Karpas-422 (cell line): ENCODE measurements at regions not wholly inside any gene's neighbourhood (a gene's known extent, or its start where the extent isn't known, plus 50 kb on each side); places are given as distances from the start of the nearest gene placed in this dataset.
"Not testable (repeated sequence)": the region's sequence is repeated elsewhere in the genome, so short reads cannot be mapped to it uniquely, and the experiment has no call there.

Experiments used
- DNase-seq: peaks from one replicate; pipeline ENCODE4 v3.0.0-alpha.2; 2015
- H2AFZ ChIP-seq: fragments of 200-600 bp; sonication (generic); 2 replicates; pipeline ENCODE4 v1.6.1; 2014; ENCODE audit warnings: antibody characterized with exemption, low read length, mixed read lengths
- H3K27ac ChIP-seq: fragments of 200-600 bp; sonication (generic); 2 replicates; pipeline ENCODE4 v1.5.1; 2014; ENCODE audit warnings: mild to moderate bottlenecking, low read length, moderate library complexity
- H3K27me3 ChIP-seq: fragments of 200-600 bp; sonication (generic); 2 replicates; pipeline ENCODE4 v1.6.1; 2014; ENCODE audit warnings: low read length, mixed read lengths
- H3K36me3 ChIP-seq: fragments of 200-600 bp; sonication (generic); 2 replicates; pipeline ENCODE4 v1.6.1; 2014; ENCODE audit warnings: low read length, mixed read lengths; ENCODE audit not compliant: insufficient read depth
- H3K4me1 ChIP-seq: fragments of 200-600 bp; sonication (generic); 2 replicates; pipeline ENCODE4 v1.6.1; 2014; ENCODE audit warnings: mild to moderate bottlenecking, low read length, mixed read lengths
- H3K4me2 ChIP-seq: fragments of 200-600 bp; sonication (generic); 2 replicates; pipeline ENCODE4 v1.6.1; 2014; ENCODE audit warnings: low read length, low read depth, mild to moderate bottlenecking; ENCODE audit not compliant: poor library complexity, severe bottlenecking
- H3K4me3 ChIP-seq: fragments of 200-600 bp; sonication (generic); 2 replicates; pipeline ENCODE4 v1.5.1; 2014; ENCODE audit warnings: mild to moderate bottlenecking, antibody characterized with exemption, low read length, mixed read lengths
- H3K79me2 ChIP-seq: fragments of 200-600 bp; sonication (generic); 2 replicates; pipeline ENCODE4 v1.6.1; 2014; ENCODE audit warnings: mild to moderate bottlenecking, low read length, mixed read lengths
- H3K9ac ChIP-seq: fragments of 200-600 bp; sonication (generic); 2 replicates; pipeline ENCODE4 v1.6.0; 2014; ENCODE audit warnings: low read length
- H3K9me2 ChIP-seq: fragments of 200-600 bp; sonication (generic), shearing (Covaris generic); replicated peaks from 2 replicates; pipeline ENCODE4 v1.6.0; 2014; ENCODE audit warnings: mild to moderate bottlenecking, low read length, moderate library complexity; ENCODE audit not compliant: insufficient read depth
- H3K9me3 ChIP-seq: fragments of 300-700, 200-600 bp; sonication (generic); 2 replicates; pipeline ENCODE4 v1.6.1; 2014; ENCODE audit warnings: low read length, mixed read lengths
- H4K20me1 ChIP-seq: fragments of 200-600 bp; sonication (generic); 2 replicates; pipeline ENCODE4 v1.6.1; 2014; ENCODE audit warnings: mild to moderate bottlenecking, antibody characterized with exemption, low read length, low read depth; ENCODE audit not compliant: insufficient read depth

DNA sequence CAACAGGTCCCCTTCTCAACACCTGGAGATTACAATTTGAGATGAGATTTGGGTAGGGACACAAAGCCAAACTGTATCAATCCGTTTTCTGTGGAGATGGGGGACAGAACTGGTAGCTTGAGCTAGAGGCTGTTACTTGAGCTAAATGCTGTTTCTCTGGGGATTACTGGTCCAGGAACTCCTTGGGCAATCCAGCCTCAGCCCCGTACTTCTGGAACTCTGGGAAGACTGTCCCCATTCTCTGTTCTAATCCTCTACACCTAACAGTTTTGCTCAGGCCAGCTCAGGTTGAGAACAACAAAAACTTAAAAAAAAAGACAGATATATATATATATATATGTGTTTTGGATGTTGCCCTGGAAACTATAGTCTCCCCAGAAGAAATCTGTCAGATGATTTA is 255.0 kb downstream of the GOLGA6L6 start:
- H3K9me3 ChIP-seq, H3K36me3 ChIP-seq, H3K27me3 ChIP-seq, H3K9ac ChIP-seq, H3K9me2 ChIP-seq, H2AFZ ChIP-seq, H3K4me1 ChIP-seq, H3K4me2 ChIP-seq, H3K4me3 ChIP-seq, H4K20me1 ChIP-seq, DNase-seq, H3K79me2 ChIP-seq, H3K27ac ChIP-seq: not testable (repeated sequence)

DNA sequence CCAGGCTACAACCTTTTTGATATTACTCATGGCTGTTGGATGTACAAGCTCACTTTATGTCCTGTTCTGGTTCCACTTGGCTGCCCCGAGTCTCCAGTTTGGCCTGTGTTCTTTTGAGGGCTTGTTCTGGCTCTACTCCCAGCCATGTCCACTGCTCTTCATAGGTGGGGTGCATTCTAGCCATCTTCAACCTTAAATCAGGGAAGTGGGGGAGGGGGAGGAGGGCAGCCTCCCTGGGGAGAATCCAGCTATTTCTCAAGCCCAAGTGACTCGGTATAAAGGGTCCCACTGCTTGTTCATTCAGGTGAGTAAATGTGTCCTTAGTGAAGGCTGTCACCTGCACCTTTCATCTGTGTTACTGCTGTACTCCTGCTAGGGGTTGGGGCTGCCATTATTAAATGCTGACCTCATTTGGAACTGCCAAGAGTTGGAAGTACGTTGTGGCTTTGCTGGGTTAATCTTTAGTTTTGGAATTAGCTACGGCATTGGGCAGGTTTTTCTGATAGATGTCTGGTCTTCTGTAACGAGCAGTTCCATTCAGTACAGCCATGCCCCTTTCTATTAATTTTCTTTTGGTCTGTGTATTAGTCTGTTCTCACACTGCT is 255.8 kb downstream of the GOLGA6L6 start:
- not testable (repeated sequence) for H3K4me1 ChIP-seq, H2AFZ ChIP-seq, H3K4me2 ChIP-seq, H3K4me3 ChIP-seq, H3K36me3 ChIP-seq, H3K79me2 ChIP-seq, H4K20me1 ChIP-seq, H3K9me2 ChIP-seq, H3K27me3 ChIP-seq, DNase-seq, H3K9ac ChIP-seq, H3K27ac ChIP-seq
- peaks cover 14% of the 10 kb centered on the region; the same call in 1 of the 2 replicates for H3K9me3 ChIP-seq

DNA sequence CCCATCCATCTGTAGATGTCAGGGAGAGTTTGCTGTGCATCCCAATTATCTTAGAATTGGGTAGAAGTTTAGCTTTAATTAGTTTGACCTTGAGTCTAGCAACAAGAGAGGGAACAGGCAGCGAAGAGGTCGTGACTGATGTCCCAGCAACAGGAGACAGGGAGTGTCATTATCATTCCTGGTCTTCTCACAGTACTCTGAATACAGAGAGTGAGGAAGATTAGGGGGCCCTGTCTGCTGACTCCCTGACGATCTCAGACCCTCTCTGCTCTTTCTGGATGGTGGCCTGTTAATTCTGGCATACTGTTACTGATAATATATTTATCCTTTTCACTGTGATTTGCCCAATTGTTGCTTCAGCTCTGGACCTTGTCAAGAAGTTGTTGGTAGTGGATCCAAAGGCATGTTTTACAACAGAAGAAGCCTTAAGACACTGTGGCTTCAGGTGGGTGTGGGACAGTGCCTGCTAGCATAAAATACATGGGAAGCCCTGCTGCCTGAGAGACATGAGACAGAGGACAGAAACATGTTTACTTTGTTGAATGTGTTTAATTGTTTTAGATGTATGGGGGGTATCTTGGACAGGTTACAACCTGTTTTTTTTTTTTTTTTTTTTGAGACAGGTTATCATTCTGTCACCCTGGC is 256.6 kb downstream of the GOLGA6L6 start:
- H3K27ac ChIP-seq, H4K20me1 ChIP-seq, H3K4me3 ChIP-seq, H3K4me2 ChIP-seq, H3K9me2 ChIP-seq, H3K4me1 ChIP-seq, H3K9ac ChIP-seq, H2AFZ ChIP-seq, DNase-seq, H3K79me2 ChIP-seq, H3K27me3 ChIP-seq, H3K36me3 ChIP-seq: not testable (repeated sequence)
- H3K9me3 ChIP-seq = peaks cover 19% of the 10 kb centered on the region; the same call in 1 of the 2 replicates

DNA sequence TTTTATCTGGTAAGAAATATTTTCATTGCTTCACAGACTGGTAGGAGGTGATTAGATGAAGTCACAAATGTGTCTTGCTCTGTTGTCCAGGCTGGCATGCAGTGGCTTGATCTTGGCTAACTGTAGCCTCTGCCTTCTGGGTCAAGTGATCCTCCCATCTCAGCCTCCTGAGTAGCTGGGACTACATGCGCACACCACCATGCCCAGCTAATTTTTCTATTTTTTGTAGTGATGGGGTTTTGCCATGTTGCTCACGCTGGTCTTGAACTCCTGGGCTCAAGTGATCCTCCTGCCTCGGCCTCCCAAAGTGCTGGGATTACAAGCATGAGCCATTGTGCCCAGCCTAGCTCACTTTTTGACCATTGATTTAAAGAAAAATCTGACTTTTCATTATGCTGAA is 257.9 kb downstream of the GOLGA6L6 start:
- not testable (repeated sequence) for H3K36me3 ChIP-seq, H3K79me2 ChIP-seq, H3K4me1 ChIP-seq, H3K4me2 ChIP-seq, H3K9ac ChIP-seq, H2AFZ ChIP-seq, H3K9me2 ChIP-seq, DNase-seq, H3K27ac ChIP-seq, H3K27me3 ChIP-seq, H4K20me1 ChIP-seq, H3K4me3 ChIP-seq
- peaks cover 19% of the 10 kb centered on the region; the same call in 1 of the 2 replicates for H3K9me3 ChIP-seq

DNA sequence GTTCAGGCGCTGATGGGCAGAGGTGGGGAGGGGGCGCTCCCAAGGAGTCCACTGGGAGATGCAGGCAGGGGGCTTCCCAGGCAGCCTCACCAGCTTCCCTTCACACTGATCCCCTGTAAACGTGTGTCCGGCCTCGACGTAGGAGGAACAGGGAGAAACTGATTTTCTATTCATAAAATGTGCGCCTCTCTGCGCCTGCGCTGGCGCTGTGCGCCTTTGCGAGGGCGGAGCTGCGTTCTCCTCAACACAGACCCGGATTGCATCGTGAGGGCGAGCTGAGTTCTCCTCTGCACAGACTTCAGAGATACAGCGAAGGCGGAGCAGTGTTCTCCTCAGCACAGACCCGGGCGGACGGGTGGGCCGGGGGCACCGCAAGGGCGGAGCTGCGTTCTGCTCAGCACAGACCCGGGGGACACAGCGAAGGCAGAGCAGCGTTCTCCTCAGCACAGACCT is 259.1 kb downstream of the GOLGA6L6 start:
- not testable (repeated sequence) for H3K9ac ChIP-seq, DNase-seq, H3K36me3 ChIP-seq, H3K4me1 ChIP-seq, H2AFZ ChIP-seq, H3K27ac ChIP-seq, H4K20me1 ChIP-seq, H3K9me2 ChIP-seq, H3K79me2 ChIP-seq, H3K27me3 ChIP-seq, H3K4me3 ChIP-seq, H3K4me2 ChIP-seq
- peaks cover 19% of the 10 kb centered on the region; the same call in 1 of the 2 replicates for H3K9me3 ChIP-seq

DNA sequence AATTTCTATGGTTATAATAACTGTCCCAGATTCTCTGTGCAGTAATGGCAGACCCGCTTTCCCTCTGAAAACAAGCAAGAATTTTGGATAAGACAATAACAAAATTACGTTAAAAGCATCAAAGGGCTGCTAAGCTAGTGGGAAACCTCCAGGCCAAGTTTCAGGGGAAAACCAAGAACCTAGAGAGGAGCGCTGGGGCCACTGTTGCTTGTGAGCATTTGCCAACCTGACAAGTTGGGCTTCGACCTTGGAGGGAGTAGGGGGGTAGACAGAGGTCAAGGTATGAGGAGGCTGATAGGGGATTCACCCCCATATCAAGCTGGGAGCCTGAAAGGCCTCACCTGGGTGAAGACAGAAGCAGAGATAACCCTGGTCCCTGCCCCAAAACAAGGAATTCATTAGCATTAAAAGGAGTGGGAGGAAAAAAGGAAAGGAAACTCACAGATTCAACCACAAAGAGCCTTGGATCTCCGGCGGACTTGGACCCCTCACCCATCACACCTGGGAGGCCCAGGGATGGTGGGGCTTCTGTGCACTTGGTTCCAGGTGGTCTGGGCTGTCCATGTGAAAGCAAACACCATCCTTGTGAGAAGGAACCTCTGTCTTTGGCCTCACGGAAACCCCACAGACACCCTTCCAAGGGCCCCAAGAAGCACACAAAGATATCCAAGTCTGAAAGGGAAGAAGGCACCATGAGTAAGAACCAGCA is 259.9 kb downstream of the GOLGA6L6 start:
- not testable (repeated sequence) for H3K4me1 ChIP-seq, H3K27ac ChIP-seq, H3K27me3 ChIP-seq, H3K4me3 ChIP-seq, DNase-seq, H3K9ac ChIP-seq, H3K36me3 ChIP-seq, H3K4me2 ChIP-seq, H3K9me2 ChIP-seq, H3K79me2 ChIP-seq, H4K20me1 ChIP-seq, H2AFZ ChIP-seq
- H3K9me3 ChIP-seq = peaks cover 23% of the 10 kb centered on the region; the same call in 1 of the 2 replicates

DNA sequence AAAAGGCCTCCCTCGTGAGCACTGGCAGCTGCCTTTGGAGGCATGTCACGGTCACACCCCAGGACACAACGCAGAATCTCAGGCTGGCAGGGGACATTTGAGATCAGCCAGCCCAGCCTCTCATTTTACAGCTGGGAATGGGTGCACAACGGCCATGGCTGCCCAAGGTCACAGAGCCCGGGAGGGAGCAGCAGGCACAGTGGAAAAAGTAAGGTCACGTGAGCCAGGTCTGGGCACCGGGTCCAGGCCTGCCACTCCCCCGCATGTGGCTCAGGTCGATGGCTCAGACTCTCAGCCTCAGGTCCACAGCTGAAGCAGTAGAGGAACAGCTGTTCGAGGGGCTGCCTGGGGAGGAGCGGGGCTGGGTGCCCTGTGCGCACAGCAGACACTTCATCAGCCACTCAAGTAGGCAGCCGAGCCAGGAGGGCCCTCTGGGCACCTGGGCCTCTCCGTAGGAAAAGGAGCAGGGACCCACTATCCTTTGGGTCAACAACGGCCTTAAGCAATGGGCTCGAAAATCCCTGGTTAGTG is 260.6 kb downstream of the GOLGA6L6 start:
- Histone ChIP-seq H3K4me1 (no peaks in the 10 kb centered on the region), H4K20me1 (no peaks in the 10 kb centered on the region), H2AFZ (no peak overlapping the region), H3K27me3 (no peaks in the 10 kb centered on the region), H3K36me3 (no peaks in the 10 kb centered on the region), H3K79me2 (no peaks in the 10 kb centered on the region), H3K4me3 (no peak overlapping the region), H3K27ac (no peak overlapping the region), H3K9ac (no peak overlapping the region), H3K9me2 (no peaks in the 10 kb centered on the region), H3K4me2 (no peak overlapping the region), H3K9me3 (peaks cover 25% of the 10 kb centered on the region; the same call in 1 of the 2 replicates)
- DNase-seq = no peak

DNA sequence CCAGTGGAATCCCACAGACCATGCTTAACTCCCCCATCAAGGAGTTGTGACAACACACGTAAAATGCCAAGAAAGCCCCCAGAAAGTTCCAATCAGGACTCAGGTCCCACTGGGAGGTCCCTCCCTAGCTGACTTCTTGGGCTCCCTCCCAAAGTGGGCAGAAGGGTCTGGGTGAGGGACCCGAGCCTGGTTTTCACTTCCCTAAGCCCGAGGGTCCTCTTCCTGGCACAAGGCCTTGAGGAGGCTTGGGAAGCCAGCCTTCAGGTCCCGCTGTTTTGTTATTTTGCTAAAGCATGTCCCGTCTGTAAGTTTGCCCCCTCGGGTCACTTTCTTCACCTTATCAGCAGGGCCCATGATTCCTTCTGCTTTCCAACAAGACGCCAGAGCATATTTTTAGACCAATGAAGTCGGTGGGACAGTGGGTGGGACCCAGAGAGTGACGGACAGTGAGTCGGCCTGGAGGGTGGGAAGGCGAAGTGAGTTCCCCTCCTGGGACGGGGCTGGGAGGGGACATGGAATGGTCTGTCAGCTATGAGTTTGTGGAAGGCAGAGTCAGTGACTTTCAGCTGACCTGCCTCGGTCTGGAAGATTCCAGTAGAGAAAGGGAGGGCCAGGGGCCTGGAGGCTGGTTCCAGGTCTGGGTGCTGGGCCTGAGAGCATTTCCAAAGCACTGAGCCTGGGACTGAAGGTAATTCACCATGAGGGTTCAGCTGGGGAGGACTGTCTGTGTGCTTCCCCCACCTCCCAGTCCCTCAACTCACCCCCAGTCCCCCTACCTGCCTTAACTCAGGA is 261.3 kb downstream of the GOLGA6L6 start:
- not testable (repeated sequence) for H3K79me2 ChIP-seq, H4K20me1 ChIP-seq, H3K4me1 ChIP-seq, H3K9me2 ChIP-seq, H3K9ac ChIP-seq, DNase-seq, H2AFZ ChIP-seq, H3K27me3 ChIP-seq, H3K27ac ChIP-seq, H3K4me3 ChIP-seq, H3K4me2 ChIP-seq, H3K36me3 ChIP-seq
- H3K9me3 ChIP-seq = peaks cover 25% of the 10 kb centered on the region; the same call in 1 of the 2 replicates
